ENCODE measurements at regions not wholly inside any gene's neighbourhood (a gene's known extent, or its start where the extent isn't known, plus 50 kb on each side); places are given as distances from the start of the nearest gene placed in this dataset.

GRCh38 chr7:12968836-12969422 lies 281.5 kb downstream of the ARL4A start:
- DNase-seq = no peak
- H3K27ac Mint-ChIP-seq = no peak overlapping the region
- peaks cover 3 to 42% (median 12%) of the 10 kb centered on the region in 5 donors for H3K27me3 Mint-ChIP-seq
- H3K36me3 Mint-ChIP-seq = no peaks in the 10 kb centered on the region
- no peaks in the 10 kb centered on the region for H3K9me3 Mint-ChIP-seq
- no peaks in the 10 kb centered on the region for H3K4me1 Mint-ChIP-seq
- POLR2A ChIA-PET = no interaction called here
- no peak for ATAC-seq
- H3K4me3 Mint-ChIP-seq = no peak overlapping the region

- H3K36me3 Mint-ChIP-seq = no peaks in the 10 kb centered on the region
- H3K4me1 Mint-ChIP-seq = no peaks in the 10 kb centered on the region
- DNase-seq (no peak), ATAC-seq (no peak)
- no peak overlapping the region for H3K27ac Mint-ChIP-seq
- no peak overlapping the region for H3K4me3 Mint-ChIP-seq
- peaks cover 0 to 4% (median 0%) of the 10 kb centered on the region in 9 donors for H3K9me3 Mint-ChIP-seq
- H3K27me3 Mint-ChIP-seq = peaks cover 5 to 31% (median 9%) of the 10 kb centered on the region in 5 donors
- POLR2A ChIA-PET = no interaction called here
Measured at GRCh38 chr7:12970626-12971025, 283.2 kb downstream of the ARL4A start.

GRCh38 chr7:12974451-12975166 lies 287.2 kb downstream of the ARL4A start:
- Mint-ChIP-seq H3K27ac (no peak overlapping the region), H3K9me3 (peaks cover 0 to 4% (median 0%) of the 10 kb centered on the region in 9 donors), H3K4me3 (no peak overlapping the region), H3K36me3 (no peaks in the 10 kb centered on the region), H3K4me1 (no peaks in the 10 kb centered on the region), H3K27me3 (peaks cover 6 to 19% (median 14%) of the 10 kb centered on the region in 5 donors)
- POLR2A ChIA-PET = no interaction called here
- DNase-seq (no peak), ATAC-seq (no peak)

- peaks cover 0 to 4% (median 0%) of the 10 kb centered on the region in 9 donors for H3K9me3 Mint-ChIP-seq
- no peaks in the 10 kb centered on the region for H3K36me3 Mint-ChIP-seq
- POLR2A ChIA-PET = no interaction called here
- DNase-seq (no peak), ATAC-seq (no peak)
- H3K27ac Mint-ChIP-seq = no peak overlapping the region
- H3K27me3 Mint-ChIP-seq = peaks cover 6 to 16% (median 11%) of the 10 kb centered on the region in 5 donors
- no peaks in the 10 kb centered on the region for H3K4me1 Mint-ChIP-seq
- H3K4me3 Mint-ChIP-seq = no peak overlapping the region
Measured at GRCh38 chr7:12975412-12975811, 288.0 kb downstream of the ARL4A start.

- H3K4me1 Mint-ChIP-seq = no peaks in the 10 kb centered on the region
- H3K4me3 Mint-ChIP-seq = no peak overlapping the region
- H3K36me3 Mint-ChIP-seq = no peaks in the 10 kb centered on the region
- no peak for ATAC-seq
- H3K27ac Mint-ChIP-seq = no peak overlapping the region
- peaks cover 3 to 21% (median 9%) of the 10 kb centered on the region in 5 donors for H3K27me3 Mint-ChIP-seq
- DNase-seq = no peak
- POLR2A ChIA-PET = no interaction called here
- H3K9me3 Mint-ChIP-seq = peaks cover 0 to 4% (median 0%) of the 10 kb centered on the region in 9 donors
Measured at GRCh38 chr7:12979181-12979580, 291.7 kb downstream of the ARL4A start.

- POLR2A ChIA-PET = no interaction called here
Measured at GRCh38 chr7:12982178-12982577, 294.7 kb downstream of the ARL4A start.

GRCh38 chr7:12984117-12984516 lies 296.7 kb downstream of the ARL4A start:
- Mint-ChIP-seq H3K9me3 (no peaks in the 10 kb centered on the region), H3K27ac (no peak overlapping the region)

More at GRCh38 chr7:12982178-12982577, 294.7 kb downstream of the ARL4A start:
- H3K4me3 Mint-ChIP-seq = no peak overlapping the region
- H3K27me3 Mint-ChIP-seq = peaks cover 0 to 20% (median 9%) of the 10 kb centered on the region in 5 donors
- no peaks in the 10 kb centered on the region for H3K9me3 Mint-ChIP-seq
- DNase-seq (no peak), ATAC-seq (no peak)
- no peak overlapping the region for H3K27ac Mint-ChIP-seq
- H3K4me1 Mint-ChIP-seq = no peaks in the 10 kb centered on the region
- no peaks in the 10 kb centered on the region for H3K36me3 Mint-ChIP-seq

GRCh38 chr7:12985228-12985627 lies 297.8 kb downstream of the ARL4A start:
- no peak for DNase-seq
- Mint-ChIP-seq H3K4me1 (no peaks in the 10 kb centered on the region), H3K36me3 (no peaks in the 10 kb centered on the region), H3K27ac (no peak overlapping the region), H3K27me3 (peaks cover 1 to 29% (median 9%) of the 10 kb centered on the region in 5 donors), H3K9me3 (no peaks in the 10 kb centered on the region), H3K4me3 (no peak overlapping the region)
- no peak for ATAC-seq
- POLR2A ChIA-PET = no interaction called here

More at GRCh38 chr7:12984117-12984516, 296.7 kb downstream of the ARL4A start:
- Mint-ChIP-seq H3K4me1 (no peaks in the 10 kb centered on the region), H3K27me3 (peaks cover 1 to 27% (median 9%) of the 10 kb centered on the region in 5 donors), H3K4me3 (no peak overlapping the region), H3K36me3 (no peaks in the 10 kb centered on the region)
- ATAC-seq (no peak), DNase-seq (no peak)
- POLR2A ChIA-PET = no interaction called here

- Mint-ChIP-seq H3K4me1 (no peaks in the 10 kb centered on the region), H3K27ac (no peak overlapping the region), H3K36me3 (no peaks in the 10 kb centered on the region), H3K27me3 (peaks cover 1 to 29% (median 9%) of the 10 kb centered on the region in 5 donors), H3K4me3 (no peak overlapping the region), H3K9me3 (no peaks in the 10 kb centered on the region)
- POLR2A ChIA-PET = no interaction called here
- no peak for ATAC-seq
- no peak for DNase-seq
Measured at GRCh38 chr7:12985752-12986151, 298.3 kb downstream of the ARL4A start.

- POLR2A ChIA-PET = no interaction called here
- no peak overlapping the region for H3K27ac Mint-ChIP-seq
Measured at GRCh38 chr7:12987238-12987637, 299.8 kb downstream of the ARL4A start.

GRCh38 chr7:12990440-12990839 lies 303.0 kb downstream of the ARL4A start:
- no peaks in the 10 kb centered on the region for H3K36me3 Mint-ChIP-seq
- POLR2A ChIA-PET = no interaction called here
- H3K4me1 Mint-ChIP-seq = no peaks in the 10 kb centered on the region
- H3K9me3 Mint-ChIP-seq = no peaks in the 10 kb centered on the region
- no peak overlapping the region for H3K4me3 Mint-ChIP-seq
- no peak overlapping the region for H3K27ac Mint-ChIP-seq
- no peak for DNase-seq
- no peak for ATAC-seq
- H3K27me3 Mint-ChIP-seq = peaks cover 0 to 11% (median 2%) of the 10 kb centered on the region in 5 donors

More at GRCh38 chr7:12987238-12987637, 299.8 kb downstream of the ARL4A start:
- ATAC-seq = no peak
- Mint-ChIP-seq H3K27me3 (peaks cover 1 to 25% (median 9%) of the 10 kb centered on the region in 5 donors), H3K36me3 (no peaks in the 10 kb centered on the region), H3K4me3 (no peak overlapping the region), H3K4me1 (no peaks in the 10 kb centered on the region), H3K9me3 (no peaks in the 10 kb centered on the region)
- no peak for DNase-seq

- Mint-ChIP-seq H3K9me3 (peaks cover 0 to 1% (median 0%) of the 10 kb centered on the region in 9 donors), H3K4me3 (no peak overlapping the region), H3K27ac (no peak overlapping the region), H3K36me3 (no peaks in the 10 kb centered on the region), H3K27me3 (peaks cover 0 to 12% (median 2%) of the 10 kb centered on the region in 5 donors), H3K4me1 (no peaks in the 10 kb centered on the region)
- POLR2A ChIA-PET = no interaction called here
- ATAC-seq (no peak), DNase-seq (no peak)
Measured at GRCh38 chr7:12993025-12993424, 305.6 kb downstream of the ARL4A start.

GRCh38 chr7:12995912-12996469 lies 308.6 kb downstream of the ARL4A start:
- POLR2A ChIA-PET = no interaction called here
- H3K27me3 Mint-ChIP-seq = peaks cover 0 to 16% (median 0%) of the 10 kb centered on the region in 5 donors
- no peaks in the 10 kb centered on the region for H3K4me1 Mint-ChIP-seq
- DNase-seq (no peak), ATAC-seq (no peak)
- no peak overlapping the region for H3K4me3 Mint-ChIP-seq
- H3K9me3 Mint-ChIP-seq = peaks cover 0 to 19% (median 6%) of the 10 kb centered on the region in 9 donors
- no peaks in the 10 kb centered on the region for H3K36me3 Mint-ChIP-seq
- H3K27ac Mint-ChIP-seq = no peak overlapping the region
